ENCODE measurements at regions not wholly inside any gene's neighbourhood (a gene's known extent, or its start where the extent isn't known, plus 50 kb on each side); places are given as distances from the start of the nearest gene placed in this dataset.

- no peak for TF ChIP-seq CTCF (IDR thresholded peaks at IDR 0.05; ENCODE audit: insufficient read depth, low read length, poor library complexity, severe bottlenecking)
- no peaks in the 10 kb centered on the region; the same call in 1 of the 2 replicates for H3K27me3 ChIP-seq (replicated peaks; ENCODE audit: control insufficient read depth, insufficient read depth, low read length)
- DNase-seq (ENCODE audit: extremely low read depth, insufficient read length), result no peak
- H3K4me3 ChIP-seq (replicated peaks; ENCODE audit: low read depth, low read length), result no peak overlapping the region
- no peaks in the 10 kb centered on the region for H3K36me3 ChIP-seq (ENCODE audit: control insufficient read depth, insufficient read depth, low read length)
These were observed 149.5 kb downstream of the QDPR start for GRCh38 chr4:17362430-17362829.

GRCh38 chr4:17358241-17358640 is 153.6 kb downstream of the QDPR start:
- DNase-seq (ENCODE audit: extremely low read depth, insufficient read length), result no peak
- H3K27me3 ChIP-seq (replicated peaks; ENCODE audit: control insufficient read depth, insufficient read depth, low read length), result no peaks in the 10 kb centered on the region; the same call in 1 of the 2 replicates
- no peaks in the 10 kb centered on the region for H3K36me3 ChIP-seq (ENCODE audit: control insufficient read depth, insufficient read depth, low read length)
- TF ChIP-seq CTCF (IDR thresholded peaks at IDR 0.05; ENCODE audit: insufficient read depth, low read length, poor library complexity, severe bottlenecking), result no peak
- H3K4me3 ChIP-seq (replicated peaks; ENCODE audit: low read depth, low read length), result no peak overlapping the region

- H3K4me3 ChIP-seq (replicated peaks; ENCODE audit: low read depth, low read length), result no peak overlapping the region
- H3K36me3 ChIP-seq (ENCODE audit: control insufficient read depth, insufficient read depth, low read length), result no peaks in the 10 kb centered on the region
- H3K27me3 ChIP-seq (replicated peaks; ENCODE audit: control insufficient read depth, insufficient read depth, low read length), result no peaks in the 10 kb centered on the region; the same call in 1 of the 2 replicates
- TF ChIP-seq CTCF (IDR thresholded peaks at IDR 0.05; ENCODE audit: insufficient read depth, low read length, poor library complexity, severe bottlenecking), result no peak
- DNase-seq (ENCODE audit: extremely low read depth, insufficient read length), result no peak
These were observed 155.0 kb downstream of the QDPR start for GRCh38 chr4:17356926-17357325.

DNA sequence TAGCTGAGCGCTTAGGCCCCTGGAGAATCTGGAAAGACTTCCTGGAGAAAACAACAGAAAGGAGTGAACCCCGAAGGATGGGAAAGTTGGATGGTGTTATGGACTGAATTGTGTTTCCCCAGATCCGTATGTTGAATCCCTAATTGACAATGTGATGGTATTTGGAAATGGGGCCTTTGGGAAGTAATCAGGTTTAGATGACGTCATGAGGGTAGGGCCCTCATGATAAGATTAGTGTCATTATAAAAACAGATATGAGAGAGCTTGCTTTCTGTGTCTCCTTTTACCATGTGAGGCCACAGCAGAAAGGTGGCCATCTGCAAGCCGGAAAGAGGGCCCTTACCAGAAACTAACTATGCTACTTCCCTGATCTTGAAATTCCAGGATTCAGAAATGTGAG is 159.5 kb downstream of the QDPR start:
- no peak for DNase-seq (ENCODE audit: extremely low read depth, insufficient read length)
- TF ChIP-seq CTCF (IDR thresholded peaks at IDR 0.05; ENCODE audit: insufficient read depth, low read length, poor library complexity, severe bottlenecking), result no peak
- H3K27me3 ChIP-seq (replicated peaks; ENCODE audit: control insufficient read depth, insufficient read depth, low read length), result no peaks in the 10 kb centered on the region
- H3K4me3 ChIP-seq (replicated peaks; ENCODE audit: low read depth, low read length), result no peak overlapping the region
- no peaks in the 10 kb centered on the region for H3K36me3 ChIP-seq (ENCODE audit: control insufficient read depth, insufficient read depth, low read length)

DNA sequence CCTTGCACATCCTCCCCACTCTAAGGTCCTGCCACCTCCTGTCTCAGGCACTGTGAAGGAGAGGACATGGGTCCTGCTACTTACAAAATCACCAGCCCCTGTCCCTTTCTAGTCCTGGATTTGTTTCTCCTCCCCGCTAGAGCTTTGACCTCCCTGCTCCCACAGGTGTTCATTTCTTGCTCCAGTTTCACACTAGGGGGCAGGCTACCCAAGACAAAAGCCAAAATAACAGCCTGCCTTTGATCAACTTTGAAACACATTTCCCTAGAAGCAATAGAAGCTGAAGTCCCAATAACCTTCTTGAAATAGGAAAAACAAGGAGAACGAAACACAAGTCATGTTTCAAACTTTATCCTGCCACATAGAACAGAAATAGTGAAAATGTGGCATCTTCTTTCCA is 164.4 kb downstream of the QDPR start:
- H3K36me3 ChIP-seq (ENCODE audit: control insufficient read depth, insufficient read depth, low read length), result no peaks in the 10 kb centered on the region
- no peak overlapping the region for H3K4me3 ChIP-seq (replicated peaks; ENCODE audit: low read depth, low read length)
- H3K27me3 ChIP-seq (replicated peaks; ENCODE audit: control insufficient read depth, insufficient read depth, low read length), result no peaks in the 10 kb centered on the region
- TF ChIP-seq CTCF (IDR thresholded peaks at IDR 0.05; ENCODE audit: insufficient read depth, low read length, poor library complexity, severe bottlenecking), result peak; percentile 72
- no peak for DNase-seq (ENCODE audit: extremely low read depth, insufficient read length)

- Histone ChIP-seq H3K27me3 (replicated peaks; ENCODE audit: control insufficient read depth, insufficient read depth, low read length) (no peaks in the 10 kb centered on the region), H3K36me3 (ENCODE audit: control insufficient read depth, insufficient read depth, low read length) (no peaks in the 10 kb centered on the region), H3K4me3 (replicated peaks; ENCODE audit: low read depth, low read length) (no peak overlapping the region)
- no peak for DNase-seq (ENCODE audit: extremely low read depth, insufficient read length)
- TF ChIP-seq CTCF (IDR thresholded peaks at IDR 0.05; ENCODE audit: insufficient read depth, low read length, poor library complexity, severe bottlenecking), result no peak
These were observed 172.5 kb downstream of the QDPR start for GRCh38 chr4:17339376-17339775.
